Mucosa of stomach (tissue), 1 donor: ENCODE measurements at regions not wholly inside any gene's neighbourhood (a gene's known extent, or its start where the extent isn't known, plus 50 kb on each side); places are given as distances from the start of the nearest gene placed in this dataset.
"Not testable (repeated sequence)": the region's sequence is repeated elsewhere in the genome, so short reads cannot be mapped to it uniquely, and the experiment has no call there.

Experiments used
- H3K27me3 ChIP-seq: one replicate; pipeline ENCODE4 v1.7.0; 2013; ENCODE audit warnings: mild to moderate bottlenecking, low read length; ENCODE audit not compliant: control insufficient read depth, insufficient read depth
- H3K36me3 ChIP-seq: one replicate; pipeline ENCODE4 v1.7.0; 2013; ENCODE audit warnings: low read length; ENCODE audit not compliant: control insufficient read depth, insufficient read depth
- H3K4me1 ChIP-seq: one replicate; pipeline ENCODE4 v1.7.0; 2013; ENCODE audit warnings: mild to moderate bottlenecking, low read length; ENCODE audit not compliant: control insufficient read depth, insufficient read depth
- H3K4me3 ChIP-seq: one replicate; pipeline ENCODE4 v1.7.0; 2013; ENCODE audit warnings: low read length
- H3K9ac ChIP-seq: one replicate; pipeline ENCODE4 v1.7.0; 2013; ENCODE audit warnings: mild to moderate bottlenecking, low read length, moderate library complexity
- H3K9me3 ChIP-seq: one replicate; pipeline ENCODE4 v1.7.0; 2013; ENCODE audit warnings: mild to moderate bottlenecking, low read length, moderate library complexity; ENCODE audit not compliant: control insufficient read depth
- donor health status: Pancreatic carcinoma.

DNA sequence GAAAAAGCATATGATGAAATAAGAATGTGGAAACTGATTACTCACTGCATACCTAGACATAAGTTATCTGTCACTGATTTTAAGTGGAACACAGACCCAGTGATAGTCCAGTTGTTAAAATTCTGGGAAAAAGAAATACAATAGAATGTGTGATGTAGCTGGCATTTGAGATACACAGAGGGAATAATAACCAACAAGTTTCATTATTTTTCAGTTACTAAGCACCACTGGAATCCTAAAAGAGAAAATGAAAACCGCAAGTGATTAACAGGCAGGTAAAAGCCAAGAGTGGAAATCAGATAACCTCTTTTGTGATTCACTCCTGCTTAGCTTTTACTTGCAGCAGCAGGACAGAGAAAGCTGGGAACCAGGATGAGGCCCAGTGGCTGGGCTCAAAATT lies 994.0 kb upstream of the SEMA6A start:
- H3K4me1 ChIP-seq: no peaks in the 10 kb centered on the region
- no peaks in the 10 kb centered on the region for H3K9me3 ChIP-seq
- H3K36me3 ChIP-seq: no peaks in the 10 kb centered on the region
- no peaks in the 10 kb centered on the region for H3K27me3 ChIP-seq
- no peak overlapping the region for H3K9ac ChIP-seq
- no peak overlapping the region for H3K4me3 ChIP-seq

DNA sequence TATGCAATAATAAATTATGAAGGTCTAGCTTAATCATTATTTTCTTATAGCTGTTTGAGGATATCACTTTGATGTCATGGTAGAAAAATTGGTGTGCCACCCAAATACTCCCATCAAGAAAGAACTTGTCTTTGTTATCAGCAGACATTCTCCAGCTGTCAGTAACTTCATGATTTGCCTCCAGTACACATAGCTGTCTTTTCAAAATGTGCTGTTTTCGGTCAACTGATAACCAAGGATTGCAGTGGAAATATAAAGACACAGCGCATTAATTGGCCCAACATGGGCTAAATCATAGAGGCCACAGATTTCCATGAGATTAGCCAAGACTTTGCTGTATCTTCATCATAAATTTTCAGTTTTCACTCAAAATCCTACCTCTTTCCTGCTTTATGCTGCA lies 993.5 kb upstream of the SEMA6A start:
- H3K9ac ChIP-seq: no peak overlapping the region
- no peaks in the 10 kb centered on the region for H3K36me3 ChIP-seq
- H3K4me3 ChIP-seq: no peak overlapping the region
- no peaks in the 10 kb centered on the region for H3K4me1 ChIP-seq
- no peaks in the 10 kb centered on the region for H3K27me3 ChIP-seq
- no peaks in the 10 kb centered on the region for H3K9me3 ChIP-seq

DNA sequence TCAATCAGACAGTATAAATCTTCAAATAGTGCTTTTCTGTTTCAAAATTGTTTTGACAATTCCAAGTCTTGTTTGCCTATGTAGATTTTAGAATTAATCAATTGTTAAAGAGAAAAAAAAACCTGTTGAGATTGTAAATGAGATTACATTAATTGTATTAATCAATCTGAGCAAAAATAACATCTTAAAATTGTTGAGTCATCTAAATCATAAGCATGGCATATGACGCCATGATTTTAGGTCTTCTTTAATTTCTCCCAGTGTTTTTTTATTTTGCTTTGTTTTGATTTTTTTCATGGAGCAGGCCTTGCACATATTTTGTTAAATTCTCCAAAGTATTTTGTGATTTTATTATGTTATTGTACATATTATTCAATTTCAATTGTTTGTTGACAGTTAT lies 988.0 kb upstream of the SEMA6A start:
- Histone ChIP-seq H3K9me3 (no peaks in the 10 kb centered on the region), H3K4me1 (no peaks in the 10 kb centered on the region), H3K36me3 (no peaks in the 10 kb centered on the region), H3K9ac (no peak overlapping the region), H3K4me3 (no peak overlapping the region), H3K27me3 (no peaks in the 10 kb centered on the region)

- Histone ChIP-seq H3K9me3 (no peaks in the 10 kb centered on the region), H3K9ac (no peak overlapping the region), H3K27me3 (no peaks in the 10 kb centered on the region)
Observed at GRCh38 chr5:117561531-117561930, 986.9 kb upstream of the SEMA6A start.

DNA sequence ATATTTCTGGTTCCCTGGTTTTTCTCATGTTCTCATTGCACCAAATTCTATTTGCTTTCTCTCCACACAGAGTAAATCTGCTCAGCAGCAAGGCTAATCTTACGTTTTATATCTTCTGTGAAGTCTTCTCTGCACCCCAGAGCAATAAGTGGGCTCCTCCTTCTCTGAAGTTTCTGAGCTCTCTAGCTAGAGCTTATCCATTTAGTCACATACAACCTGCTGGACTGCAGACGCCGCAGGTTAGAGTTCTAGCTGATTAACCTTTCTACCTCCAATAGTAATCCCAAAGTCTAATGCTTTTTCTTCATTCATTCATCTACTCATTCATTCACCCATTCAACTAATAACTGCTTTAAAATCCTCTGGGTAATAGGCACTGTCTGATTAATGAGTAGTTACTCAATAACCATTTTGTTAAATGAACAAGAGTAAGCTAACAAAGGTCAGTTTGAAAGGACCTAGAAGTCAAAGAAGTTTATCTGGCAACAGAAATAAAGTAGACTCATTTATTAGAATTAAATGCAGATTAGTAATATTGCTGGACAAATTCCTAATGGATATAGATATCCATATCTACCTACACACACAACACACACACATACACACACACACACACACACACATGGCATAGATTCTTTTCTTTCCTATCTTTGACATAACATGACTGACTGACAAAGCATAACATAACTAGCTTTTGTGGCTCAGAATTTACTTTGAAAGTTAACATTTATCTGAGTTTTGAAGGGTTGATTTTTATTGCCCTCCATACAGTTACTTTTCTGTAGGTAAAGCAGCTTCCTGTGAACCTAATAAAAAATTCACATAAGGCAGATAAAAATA lies 984.6 kb upstream of the SEMA6A start:
- Histone ChIP-seq H3K9ac (no peak overlapping the region), H3K27me3 (no peaks in the 10 kb centered on the region), H3K4me1 (no peaks in the 10 kb centered on the region), H3K9me3 (no peaks in the 10 kb centered on the region), H3K4me3 (no peak overlapping the region), H3K36me3 (no peaks in the 10 kb centered on the region)

More at GRCh38 chr5:117561531-117561930, 986.9 kb upstream of the SEMA6A start:
- no peaks in the 10 kb centered on the region for H3K36me3 ChIP-seq
- H3K4me3 ChIP-seq: no peak overlapping the region
- H3K4me1 ChIP-seq: no peaks in the 10 kb centered on the region

DNA sequence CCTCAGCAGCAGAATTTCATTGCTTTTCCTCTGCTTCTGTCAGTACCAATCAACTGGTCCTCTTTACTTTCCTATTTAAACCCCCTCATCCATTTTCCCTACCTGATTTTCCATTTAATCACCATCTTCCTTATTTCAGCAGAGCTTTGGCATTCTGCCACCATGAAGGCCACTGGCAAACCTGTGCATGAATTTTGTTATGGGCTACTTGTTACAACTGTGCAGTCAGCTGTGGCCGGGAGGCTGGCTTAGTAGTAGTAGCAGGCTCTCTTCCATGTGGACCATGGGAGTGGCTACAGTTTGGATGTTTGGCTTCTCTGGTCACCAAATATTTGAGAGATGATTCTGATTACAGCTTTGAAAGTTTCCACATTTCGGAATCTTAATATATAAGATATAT lies 976.6 kb upstream of the SEMA6A start:
- Histone ChIP-seq H3K27me3 (no peaks in the 10 kb centered on the region), H3K4me3 (no peak overlapping the region), H3K9me3 (no peaks in the 10 kb centered on the region), H3K36me3 (no peaks in the 10 kb centered on the region), H3K9ac (no peak overlapping the region), H3K4me1 (no peaks in the 10 kb centered on the region)

GRCh38 chr5:117547192-117547591 lies 972.6 kb upstream of the SEMA6A start:
- Histone ChIP-seq H3K9ac (no peak overlapping the region), H3K9me3 (no peaks in the 10 kb centered on the region), H3K4me1 (no peaks in the 10 kb centered on the region), H3K4me3 (no peak overlapping the region), H3K36me3 (no peaks in the 10 kb centered on the region), H3K27me3 (no peaks in the 10 kb centered on the region)

DNA sequence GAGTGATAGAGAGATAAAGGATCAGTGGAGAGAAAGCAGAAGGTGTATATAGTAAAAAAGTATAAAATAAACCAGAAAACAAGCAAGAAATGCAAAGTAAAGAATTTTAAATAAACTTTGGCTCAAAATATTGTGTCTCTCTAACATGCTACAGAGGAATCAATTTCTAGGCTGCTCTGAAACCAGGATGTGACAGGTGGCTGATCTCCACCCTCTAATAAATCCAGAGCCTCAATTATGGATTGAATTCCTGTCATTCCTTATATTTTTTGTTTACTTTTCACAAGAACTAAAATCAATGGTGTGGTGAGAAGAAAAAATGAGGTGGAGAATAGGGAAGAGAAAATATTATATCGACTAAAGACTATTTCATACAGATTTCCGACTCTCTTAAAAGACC lies 965.1 kb upstream of the SEMA6A start:
- H3K4me3 ChIP-seq: no peak overlapping the region
- no peaks in the 10 kb centered on the region for H3K27me3 ChIP-seq
- H3K4me1 ChIP-seq: no peaks in the 10 kb centered on the region
- no peak overlapping the region for H3K9ac ChIP-seq
- H3K36me3 ChIP-seq: no peaks in the 10 kb centered on the region
- no peaks in the 10 kb centered on the region for H3K9me3 ChIP-seq

GRCh38 chr5:117533792-117534191 lies 959.2 kb upstream of the SEMA6A start:
- no peaks in the 10 kb centered on the region for H3K9me3 ChIP-seq
- no peaks in the 10 kb centered on the region for H3K4me1 ChIP-seq
- H3K4me3 ChIP-seq: no peak overlapping the region
- H3K9ac ChIP-seq: no peak overlapping the region
- no peaks in the 10 kb centered on the region for H3K27me3 ChIP-seq
- H3K36me3 ChIP-seq: no peaks in the 10 kb centered on the region

GRCh38 chr5:117533051-117533670 lies 958.5 kb upstream of the SEMA6A start:
- not testable (repeated sequence) for H3K4me3 ChIP-seq, H3K27me3 ChIP-seq, H3K4me1 ChIP-seq, H3K9ac ChIP-seq, H3K36me3 ChIP-seq, H3K9me3 ChIP-seq

DNA sequence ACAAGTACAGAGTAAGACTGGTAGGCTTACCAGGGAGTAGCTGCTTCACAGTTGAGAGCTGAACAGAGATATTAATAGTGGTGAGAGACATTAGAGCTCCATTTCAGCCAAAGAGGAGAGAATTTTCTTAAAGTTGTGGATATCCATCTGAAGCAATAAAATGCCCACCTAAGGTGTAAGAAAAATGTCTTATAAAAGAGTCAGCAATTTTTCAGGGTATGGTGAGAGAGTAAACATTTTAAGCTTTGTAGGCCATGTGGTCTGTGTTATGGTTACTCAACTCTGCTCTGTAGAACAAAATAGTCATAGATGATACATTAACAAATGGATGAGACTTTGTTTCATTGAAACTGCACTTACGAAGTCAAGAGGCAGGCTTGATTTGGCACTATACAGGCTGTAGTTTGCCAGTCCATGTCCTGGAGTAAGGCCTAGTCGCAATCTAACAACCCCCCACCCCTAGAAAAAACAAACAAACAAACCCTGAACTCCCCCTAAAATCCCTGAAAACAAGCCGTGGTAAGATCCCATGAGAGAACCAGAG lies 945.4 kb upstream of the SEMA6A start:
- Histone ChIP-seq H3K9ac (no peak overlapping the region), H3K9me3 (no peaks in the 10 kb centered on the region), H3K36me3 (no peaks in the 10 kb centered on the region), H3K27me3 (no peaks in the 10 kb centered on the region), H3K4me1 (no peaks in the 10 kb centered on the region), H3K4me3 (no peak overlapping the region)

GRCh38 chr5:117504305-117504704 lies 929.7 kb upstream of the SEMA6A start:
- Histone ChIP-seq H3K4me3 (no peak overlapping the region), H3K4me1 (no peaks in the 10 kb centered on the region)

More at GRCh38 chr5:117504305-117504704, 929.7 kb upstream of the SEMA6A start:
- Histone ChIP-seq H3K9ac (no peak overlapping the region), H3K27me3 (no peaks in the 10 kb centered on the region), H3K9me3 (no peaks in the 10 kb centered on the region), H3K36me3 (no peaks in the 10 kb centered on the region)
